ENCODE measurements at regions not wholly inside any gene's neighbourhood (a gene's known extent, or its start where the extent isn't known, plus 50 kb on each side); places are given as distances from the start of the nearest gene placed in this dataset.
A peak's percentile ranks its signal among the peaks of the same experiment; 100 is the strongest.
"Not testable (repeated sequence)": the region's sequence is repeated elsewhere in the genome, so short reads cannot be mapped to it uniquely, and the experiment has no call there.

DNA sequence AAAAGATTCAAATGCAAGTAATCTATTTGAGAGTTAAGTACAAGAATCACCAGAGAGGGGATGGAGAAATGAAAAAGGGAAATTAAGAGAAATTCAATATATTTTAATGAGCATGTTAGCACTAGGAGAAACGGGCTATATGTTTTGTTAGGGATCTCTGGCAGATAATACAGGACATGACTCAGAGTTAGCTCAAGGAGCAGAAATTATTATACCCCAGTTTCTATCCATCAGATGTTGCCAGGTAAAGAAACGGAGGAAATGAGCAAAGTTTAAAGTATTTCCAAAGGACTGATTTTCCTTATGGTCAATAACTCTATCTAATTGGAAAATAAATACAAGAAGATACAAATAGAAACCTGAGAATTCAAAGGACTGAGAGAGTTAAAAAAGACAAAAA, 867.6 kb downstream of the TRAM1L1 start:
- H3K4me1 ChIP-seq: no peaks in the 10 kb centered on the region
- H3K4me3 ChIP-seq: no peak overlapping the region
- no peaks in the 10 kb centered on the region for H3K27me3 ChIP-seq
- TF ChIP-seq, protein P1, sequence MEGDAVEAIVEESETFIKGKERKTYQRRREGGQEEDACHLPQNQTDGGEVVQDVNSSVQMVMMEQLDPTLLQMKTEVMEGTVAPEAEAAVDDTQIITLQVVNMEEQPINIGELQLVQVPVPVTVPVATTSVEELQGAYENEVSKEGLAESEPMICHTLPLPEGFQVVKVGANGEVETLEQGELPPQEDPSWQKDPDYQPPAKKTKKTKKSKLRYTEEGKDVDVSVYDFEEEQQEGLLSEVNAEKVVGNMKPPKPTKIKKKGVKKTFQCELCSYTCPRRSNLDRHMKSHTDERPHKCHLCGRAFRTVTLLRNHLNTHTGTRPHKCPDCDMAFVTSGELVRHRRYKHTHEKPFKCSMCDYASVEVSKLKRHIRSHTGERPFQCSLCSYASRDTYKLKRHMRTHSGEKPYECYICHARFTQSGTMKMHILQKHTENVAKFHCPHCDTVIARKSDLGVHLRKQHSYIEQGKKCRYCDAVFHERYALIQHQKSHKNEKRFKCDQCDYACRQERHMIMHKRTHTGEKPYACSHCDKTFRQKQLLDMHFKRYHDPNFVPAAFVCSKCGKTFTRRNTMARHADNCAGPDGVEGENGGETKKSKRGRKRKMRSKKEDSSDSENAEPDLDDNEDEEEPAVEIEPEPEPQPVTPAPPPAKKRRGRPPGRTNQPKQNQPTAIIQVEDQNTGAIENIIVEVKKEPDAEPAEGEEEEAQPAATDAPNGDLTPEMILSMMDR (IDR thresholded peaks at IDR 0.05): no peak
- TF ChIP-seq POLR2A (IDR thresholded peaks at IDR 0.05): no peak
- TF ChIP-seq EP300 (IDR thresholded peaks at IDR 0.05): no peak
- WGBS, 2 donors: 77 to 82% methylated on average over 2 of the region's 2 CpGs
- no peak for DNase-seq (ENCODE audit: low spot score in 2 of 2)
- H3K27ac ChIP-seq: no peak overlapping the region
- no peaks in the 10 kb centered on the region for H3K9me3 ChIP-seq
- no peaks in the 10 kb centered on the region for H3K36me3 ChIP-seq

DNA sequence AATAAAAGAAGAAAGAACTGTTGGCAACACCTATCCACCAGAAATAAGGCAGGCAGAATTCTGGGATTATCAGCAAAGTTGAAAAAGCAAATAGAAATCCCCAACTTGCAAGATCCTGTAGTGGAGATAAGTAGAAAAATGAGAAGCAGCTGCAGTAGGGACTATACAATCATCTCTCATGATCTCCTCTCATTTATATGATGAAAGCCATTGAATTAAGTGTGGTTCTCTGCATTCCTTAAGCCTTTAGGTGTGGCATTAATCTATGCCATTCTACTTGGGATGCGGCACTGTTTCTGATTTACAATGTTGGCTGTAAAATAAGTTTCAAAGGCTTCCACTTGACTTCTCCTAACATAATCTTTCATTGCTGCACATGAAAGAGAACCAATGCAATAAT, 869.8 kb downstream of the TRAM1L1 start:
- WGBS, 2 donors: 79 to 94% methylated on average over 1 of the region's 1 CpG
- Histone ChIP-seq H3K27me3 (no peaks in the 10 kb centered on the region), H3K27ac (no peak overlapping the region), H3K36me3 (no peaks in the 10 kb centered on the region), H3K9me3 (no peaks in the 10 kb centered on the region), H3K4me1 (no peaks in the 10 kb centered on the region), H3K4me3 (no peak overlapping the region)
- no peak for DNase-seq (ENCODE audit: low spot score in 2 of 2)
- TF ChIP-seq, protein P1 (IDR thresholded peaks at IDR 0.05): no peak
- TF ChIP-seq EP300 (IDR thresholded peaks at IDR 0.05): no peak
- no peak for TF ChIP-seq POLR2A (IDR thresholded peaks at IDR 0.05)

DNA sequence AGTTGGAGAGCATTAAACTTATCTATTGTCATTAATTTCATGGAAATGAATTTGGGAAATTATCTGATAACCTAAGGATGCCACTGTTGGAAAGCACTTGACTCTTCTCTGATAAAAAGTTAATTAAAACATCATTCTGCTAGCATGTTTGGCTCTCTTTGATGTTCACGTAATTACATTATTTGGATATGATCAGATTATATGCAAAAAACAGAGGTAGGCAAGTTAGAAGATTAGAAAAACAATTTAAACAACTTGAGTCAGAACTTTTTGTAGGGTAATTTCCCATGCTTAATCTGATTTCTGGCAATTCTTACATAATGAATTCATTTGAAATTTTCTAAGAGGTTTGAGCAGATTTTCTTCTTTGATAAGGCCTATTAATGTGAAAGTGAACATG, 882.9 kb downstream of the TRAM1L1 start:
- H3K27ac ChIP-seq: no peak overlapping the region
- no peaks in the 10 kb centered on the region for H3K36me3 ChIP-seq
- no peak for TF ChIP-seq POLR2A (IDR thresholded peaks at IDR 0.05)
- no peak for TF ChIP-seq EP300 (IDR thresholded peaks at IDR 0.05)
- TF ChIP-seq, protein P1 (IDR thresholded peaks at IDR 0.05): no peak
- H3K4me3 ChIP-seq: no peak overlapping the region
- no peaks in the 10 kb centered on the region for H3K27me3 ChIP-seq
- 74 to 80% methylated on average over 1 of the region's 1 CpG for WGBS, 2 donors
- no peaks in the 10 kb centered on the region for H3K9me3 ChIP-seq
- DNase-seq (ENCODE audit: low spot score in 2 of 2): no peak
- H3K4me1 ChIP-seq: no peaks in the 10 kb centered on the region

DNA sequence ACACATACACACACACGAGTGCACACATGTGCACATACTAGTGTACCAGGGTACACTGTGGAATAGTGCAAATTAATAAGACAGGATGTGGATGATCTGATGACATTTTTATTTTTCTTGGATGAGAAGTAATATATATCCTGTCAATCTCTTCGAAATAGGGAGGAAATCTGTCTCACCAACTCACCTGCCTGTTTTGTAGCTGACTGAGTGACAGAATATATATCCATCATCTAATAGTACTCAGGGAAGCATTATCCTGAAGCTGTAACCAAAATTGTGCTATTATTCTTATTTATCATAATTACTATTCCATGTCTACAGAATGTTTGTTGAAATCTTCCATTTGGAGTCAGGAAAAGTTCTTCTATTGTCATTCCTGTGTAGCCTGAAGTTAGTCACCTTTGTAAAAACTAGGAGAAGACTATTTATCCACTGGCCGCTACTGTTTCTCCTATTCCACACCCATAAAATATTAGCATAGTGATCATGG, 888.0 kb downstream of the TRAM1L1 start:
- Histone ChIP-seq H3K4me3 (no peak overlapping the region), H3K9me3 (no peaks in the 10 kb centered on the region), H3K27me3 (no peaks in the 10 kb centered on the region), H3K4me1 (no peaks in the 10 kb centered on the region), H3K27ac (no peak overlapping the region), H3K36me3 (no peaks in the 10 kb centered on the region)
- 81 to 85% methylated on average over 3 of the region's 3 CpGs for WGBS, 2 donors
- TF ChIP-seq EP300 (IDR thresholded peaks at IDR 0.05) (no peak), POLR2A (IDR thresholded peaks at IDR 0.05) (no peak)
- TF ChIP-seq, protein P1 (IDR thresholded peaks at IDR 0.05): no peak
- no peak for DNase-seq (ENCODE audit: low spot score in 2 of 2)

DNA sequence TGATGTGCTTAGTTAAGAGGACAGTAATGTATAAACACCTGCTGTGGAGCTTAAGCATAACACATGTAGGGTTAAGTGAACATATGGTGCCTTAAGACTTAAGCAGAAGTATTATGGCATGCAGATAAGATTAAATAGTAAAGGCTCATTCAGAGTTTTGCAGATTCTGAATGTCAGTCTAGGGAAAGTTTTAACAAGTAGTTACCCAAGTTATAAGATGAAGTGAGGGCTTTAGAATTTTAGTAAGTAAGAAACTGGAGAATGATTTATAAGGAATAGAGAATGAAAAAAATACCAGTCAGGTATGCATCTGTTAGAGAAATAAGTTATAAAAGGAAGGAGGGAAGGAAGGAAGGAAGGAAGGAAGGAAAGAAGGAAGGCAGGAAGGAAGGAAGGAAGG, 902.1 kb downstream of the TRAM1L1 start:
- Histone ChIP-seq H3K9me3 (no peaks in the 10 kb centered on the region), H3K27me3 (no peaks in the 10 kb centered on the region), H3K4me1 (no peaks in the 10 kb centered on the region), H3K4me3 (no peak overlapping the region), H3K36me3 (no peaks in the 10 kb centered on the region), H3K27ac (no peak overlapping the region)
- no peak for DNase-seq (ENCODE audit: low spot score in 2 of 2)
- TF ChIP-seq EP300 (IDR thresholded peaks at IDR 0.05): no peak

DNA sequence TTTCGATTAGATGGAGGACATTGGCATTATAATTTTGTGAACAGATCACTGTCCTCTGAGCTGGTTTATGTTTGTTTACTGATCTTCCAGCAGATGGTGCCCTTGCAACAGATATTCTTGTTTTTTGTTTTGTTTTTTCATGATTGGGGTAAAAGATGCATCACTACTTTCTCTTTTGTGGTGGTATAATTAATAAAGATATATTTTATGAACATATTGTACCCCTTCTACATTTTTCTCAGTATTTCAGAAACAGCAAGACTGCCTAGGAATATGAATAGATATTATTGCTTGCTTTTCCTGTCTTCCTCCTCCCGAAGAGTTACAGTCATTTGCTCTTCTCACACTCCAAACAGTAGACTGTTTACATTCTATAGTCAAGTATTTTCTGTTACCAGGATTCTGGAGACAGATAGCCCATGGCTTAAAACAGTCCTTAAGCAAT, 905.2 kb downstream of the TRAM1L1 start:
- peak overlapping the region in 1 of 4 donors; percentile 15 for H3K4me3 ChIP-seq
- H3K36me3 ChIP-seq: no peaks in the 10 kb centered on the region
- no peaks in the 10 kb centered on the region for H3K9me3 ChIP-seq
- no peaks in the 10 kb centered on the region for H3K27me3 ChIP-seq
- DNase-seq (ENCODE audit: low spot score in 2 of 2): no peak
- H3K27ac ChIP-seq: no peak overlapping the region
- no peaks in the 10 kb centered on the region for H3K4me1 ChIP-seq
- TF ChIP-seq EP300 (IDR thresholded peaks at IDR 0.05) (no peak), POLR2A (IDR thresholded peaks at IDR 0.05) (no peak)
- TF ChIP-seq, protein P1 (IDR thresholded peaks at IDR 0.05): peak in 4 of 5 experiments; percentile 12 to 33 (median 20)
- WGBS, 2 donors: 4 to 15% methylated on average over 2 of the region's 2 CpGs

DNA sequence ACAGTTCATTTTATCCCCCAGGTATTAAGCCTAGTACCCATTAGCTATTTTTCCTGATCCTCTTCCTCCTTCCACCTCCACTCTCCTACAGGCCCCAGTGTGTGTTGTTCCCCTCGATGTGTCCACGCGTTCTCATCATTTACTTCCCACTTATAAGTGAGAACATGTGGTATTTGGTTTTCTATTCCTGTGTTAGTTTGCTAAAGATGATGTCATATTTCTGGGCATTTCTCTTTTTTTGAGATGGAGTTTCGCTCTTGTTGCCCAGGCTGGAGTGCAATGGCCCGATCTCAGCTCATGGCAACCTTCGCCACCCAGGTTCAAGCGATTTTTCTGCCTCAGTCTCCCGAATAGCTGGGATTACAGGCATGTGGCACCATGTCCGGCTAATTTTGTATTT, 934.0 kb downstream of the TRAM1L1 start:
- not testable (repeated sequence) for H3K9me3 ChIP-seq

More for the DNA sequence above, 934.0 kb downstream of the TRAM1L1 start:
- H3K4me1 ChIP-seq; H3K27me3 ChIP-seq; H3K4me3 ChIP-seq; H3K36me3 ChIP-seq; H3K27ac ChIP-seq; DNase-seq (ENCODE audit: low spot score in 2 of 2): not testable (repeated sequence)
- WGBS, 2 donors: 93 to 96% methylated on average over 9 of the region's 9 CpGs

All from tibial nerve (tissue), 4 donors.